ENCODE measurements at regions not wholly inside any gene's neighbourhood (a gene's known extent, or its start where the extent isn't known, plus 50 kb on each side); places are given as distances from the start of the nearest gene placed in this dataset.

DNA sequence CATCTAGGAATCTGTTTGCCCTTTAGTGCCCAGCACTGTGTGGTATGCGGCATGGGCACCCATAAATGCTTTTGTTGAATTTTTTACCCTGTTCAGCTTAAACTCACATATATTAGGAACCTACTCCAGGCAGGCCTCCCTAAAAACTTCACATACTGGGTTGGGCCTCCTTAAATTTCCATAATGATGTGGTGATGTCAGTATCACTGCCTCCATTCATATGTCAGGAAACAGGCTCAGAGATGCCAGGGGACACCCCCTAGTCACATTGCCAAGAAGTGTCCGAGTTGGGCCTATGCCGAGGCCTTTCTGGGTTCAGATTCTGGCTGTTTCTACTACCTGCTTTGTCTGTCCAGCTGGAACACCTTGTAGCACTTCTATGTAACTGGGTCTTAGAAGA, 55.7 kb upstream of the RUNX3 start:
- TF ChIP-seq CTCF (IDR thresholded peaks at IDR 0.05) = no peak
- TF ChIP-seq POLR2A (IDR thresholded peaks at IDR 0.05) = no peak

Measured in thyroid gland (tissue), 4 donors.